Coronary artery (tissue), 2 donors: ENCODE measurements at regions not wholly inside any gene's neighbourhood (a gene's known extent, or its start where the extent isn't known, plus 50 kb on each side); places are given as distances from the start of the nearest gene placed in this dataset.

Experiments
- DNase-seq: peaks from one replicate; pipeline ENCODE4 v3.0.0-alpha.2; 2017; ENCODE audit warnings: low spot score
- H3K27ac ChIP-seq, 2 donors: fragments of 200-600 bp; sonication (generic); one replicate each; pipeline ENCODE4 v1.5.1; 2016 to 2019
- H3K4me3 ChIP-seq: fragments of 200-600 bp; sonication (generic); 2 replicates; pipeline ENCODE4 v1.5.1; 2016; ENCODE audit warnings: mild to moderate bottlenecking, moderate library complexity
- CTCF ChIP-seq: fragments of 200-600 bp; sonication (generic); IDR thresholded peaks from one replicate; pipeline ENCODE4 v1.5.1; 2019; ENCODE audit warnings: antibody characterized with exemption

GRCh38 chr13:54958781-54959180 is 1930.2 kb downstream of the OLFM4 start:
- DNase-seq, result no peak
- TF ChIP-seq CTCF, result no peak
- Histone ChIP-seq H3K27ac (no peak overlapping the region), H3K4me3 (no peak overlapping the region)

GRCh38 chr13:54965881-54966280 is 1937.3 kb downstream of the OLFM4 start:
- H3K27ac ChIP-seq, result no peak overlapping the region
- DNase-seq, result no peak
- TF ChIP-seq CTCF, result no peak
- H3K4me3 ChIP-seq, result no peak overlapping the region

- Histone ChIP-seq H3K4me3 (no peak overlapping the region), H3K27ac (no peak overlapping the region)
- DNase-seq, result no peak
- TF ChIP-seq CTCF, result no peak
Measured at GRCh38 chr13:54972838-54973237, 1944.2 kb downstream of the OLFM4 start.

- TF ChIP-seq CTCF, result no peak
- Histone ChIP-seq H3K4me3 (no peak overlapping the region), H3K27ac (no peak overlapping the region)
- no peak for DNase-seq
Measured at GRCh38 chr13:54975676-54976075, 1947.1 kb downstream of the OLFM4 start.

- no peak for DNase-seq
- TF ChIP-seq CTCF, result no peak
- no peak overlapping the region for H3K4me3 ChIP-seq
- H3K27ac ChIP-seq, result no peak overlapping the region
Measured at GRCh38 chr13:54980651-54981050, 1952.0 kb downstream of the OLFM4 start.

- no peak for TF ChIP-seq CTCF
- no peak overlapping the region for H3K4me3 ChIP-seq
- no peak overlapping the region for H3K27ac ChIP-seq
- no peak for DNase-seq
Measured at GRCh38 chr13:54989418-54989817, 1960.8 kb downstream of the OLFM4 start.

- Histone ChIP-seq H3K4me3 (no peak overlapping the region), H3K27ac (no peak overlapping the region)
- DNase-seq, result no peak
- no peak for TF ChIP-seq CTCF
Measured at GRCh38 chr13:54999399-54999907, 1970.8 kb downstream of the OLFM4 start.
